ENCODE measurements at regions not wholly inside any gene's neighbourhood (a gene's known extent, or its start where the extent isn't known, plus 50 kb on each side); places are given as distances from the start of the nearest gene placed in this dataset.
A peak's percentile ranks its signal among the peaks of the same experiment; 100 is the strongest.
"Not testable (repeated sequence)": the region's sequence is repeated elsewhere in the genome, so short reads cannot be mapped to it uniquely, and the experiment has no call there.

DNA sequence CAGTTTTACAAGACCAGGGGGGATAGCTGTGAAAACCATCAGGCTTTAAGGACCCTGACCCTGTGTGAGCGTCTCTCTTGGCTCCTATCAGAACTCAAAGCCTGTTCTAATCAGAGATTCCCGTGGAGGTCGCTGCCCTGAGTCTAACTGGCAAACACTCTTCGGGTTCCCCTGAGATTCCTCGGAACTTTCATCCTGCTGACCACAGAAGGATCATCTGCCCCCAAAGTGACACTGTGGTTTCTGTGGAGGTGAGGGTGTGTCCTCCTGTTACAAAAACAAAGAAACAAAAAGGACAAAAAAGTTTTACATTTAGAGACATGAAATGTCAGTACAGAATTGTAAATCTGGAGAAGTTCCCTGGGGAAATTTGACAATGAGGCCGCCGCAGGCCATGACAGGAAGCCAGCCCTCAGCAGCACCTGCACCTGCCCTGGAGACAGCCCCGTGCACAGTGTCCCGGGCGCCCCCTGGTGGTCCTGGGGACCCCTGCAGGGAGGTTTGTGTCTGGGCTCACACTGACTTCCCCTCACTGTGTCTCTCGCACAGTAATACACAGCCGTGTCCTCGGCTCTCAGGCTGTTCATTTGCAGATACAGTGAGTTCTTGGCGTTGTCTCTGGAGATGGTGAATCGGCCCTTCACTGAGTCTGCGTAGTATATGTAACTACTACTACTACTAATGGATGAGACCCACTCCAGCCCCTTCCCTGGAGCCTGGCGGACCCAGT, 708.3 kb downstream of the TMEM121 start:
- H3K36me3 ChIP-seq (ENCODE audit: low read depth, low read length); H3K9ac ChIP-seq (ENCODE audit: low read length); intact Hi-C loops (cut with micrococcal nuclease); CTCF ChIA-PET; H3K4me1 ChIP-seq (ENCODE audit: insufficient read depth, low read length); H3K27me3 ChIP-seq (ENCODE audit: low read length); H3K79me2 ChIP-seq (ENCODE audit: low read length); H4K20me1 ChIP-seq (ENCODE audit: low read length); H3K4me2 ChIP-seq (ENCODE audit: low read length); ATAC-seq; H3F3A ChIP-seq (ENCODE audit: low read length, unreplicated experiment); H3K9me2 ChIP-seq (replicated peaks; ENCODE audit: low read length); H2AFZ ChIP-seq (ENCODE audit: low read length); BruUV-seq (replicated peaks); POLR2A ChIA-PET (ENCODE audit: unreplicated experiment); H3K27ac ChIP-seq (ENCODE audit: low read length); H3K9me3 ChIP-seq (ENCODE audit: low read length); H3K4me3 ChIP-seq (ENCODE audit: low read length); DNase-seq: not testable (repeated sequence)
- peak; percentile 33; the same call in 1 of the 2 replicates for TF ChIP-seq CTCF (conservative IDR thresholded peaks at IDR 0.05; ENCODE audit: low read depth, low read length)

DNA sequence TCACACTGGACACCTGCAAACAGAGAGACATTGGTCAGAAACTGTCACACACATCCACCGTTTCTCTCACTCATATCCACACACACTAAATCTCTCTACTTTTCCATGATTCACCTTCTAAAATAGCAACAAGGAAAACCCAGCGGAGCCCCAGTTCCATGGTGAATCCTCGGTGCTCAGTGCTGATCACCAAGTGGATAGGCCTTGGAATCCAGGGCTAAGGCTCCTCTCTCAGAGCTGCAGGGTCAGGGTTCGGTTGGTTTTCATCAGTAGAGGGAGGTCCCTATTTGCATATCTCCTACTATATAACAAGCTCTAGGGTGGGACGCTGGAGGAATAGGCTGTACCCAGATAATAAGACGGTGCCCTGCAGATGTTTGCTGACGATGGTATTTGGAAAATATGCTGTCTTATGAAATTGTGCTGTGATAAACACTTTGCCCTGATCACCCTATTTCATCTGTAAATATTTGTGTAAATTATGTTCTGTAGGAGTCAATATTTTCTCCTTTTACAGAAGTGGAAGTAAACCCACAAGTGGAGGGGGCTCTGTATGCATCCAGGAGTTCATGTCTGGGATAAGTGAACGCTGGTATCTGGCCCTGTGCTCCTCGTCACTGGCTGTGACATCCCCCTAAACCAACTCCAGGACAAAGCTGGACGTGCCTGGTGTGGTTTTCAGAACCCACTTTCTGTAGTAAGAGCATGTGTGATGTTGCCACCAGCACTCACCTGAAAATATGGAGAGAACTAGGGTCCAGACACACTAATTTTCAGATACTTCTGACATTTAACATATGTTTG, 709.2 kb downstream of the TMEM121 start:
- H3K27ac ChIP-seq (ENCODE audit: low read length), result no peak overlapping the region
- H3K9me3 ChIP-seq (ENCODE audit: low read length), result no peaks in the 10 kb centered on the region
- H3F3A ChIP-seq (ENCODE audit: low read length, unreplicated experiment), result no peaks in the 10 kb centered on the region
- ChIA-PET POLR2A (ENCODE audit: unreplicated experiment) (no interaction called here), CTCF (no interaction called here)
- H3K4me1 ChIP-seq (ENCODE audit: insufficient read depth, low read length), result no peaks in the 10 kb centered on the region
- no peak for DNase-seq
- no peak for ATAC-seq
- no peak overlapping the region for H3K4me2 ChIP-seq (ENCODE audit: low read length)
- intact Hi-C loops (cut with micrococcal nuclease), result no loop called here
- no peak overlapping the region for H2AFZ ChIP-seq (ENCODE audit: low read length)
- H3K9me2 ChIP-seq (replicated peaks; ENCODE audit: low read length), result no peaks in the 10 kb centered on the region
- H3K9ac ChIP-seq (ENCODE audit: low read length), result no peak overlapping the region
- no peak overlapping the region for H3K4me3 ChIP-seq (ENCODE audit: low read length)
- H3K79me2 ChIP-seq (ENCODE audit: low read length), result no peaks in the 10 kb centered on the region
- H4K20me1 ChIP-seq (ENCODE audit: low read length), result no peaks in the 10 kb centered on the region
- TF ChIP-seq EZH2 (IDR thresholded peaks at IDR 0.05; ENCODE audit: low read length, unreplicated experiment) (no peak), EZH2phosphoT487 (IDR thresholded peaks at IDR 0.05; ENCODE audit: borderline replicate concordance, low read length) (no peak), CTCF (conservative IDR thresholded peaks at IDR 0.05; ENCODE audit: low read depth, low read length) (no peak)
- no peaks in the 10 kb centered on the region for H3K36me3 ChIP-seq (ENCODE audit: low read depth, low read length)
- no TSS peak for BruUV-seq (replicated peaks)
- no peaks in the 10 kb centered on the region for H3K27me3 ChIP-seq (ENCODE audit: low read length)
